GM18868 (cell line): ENCODE measurements at regions not wholly inside any gene's neighbourhood (a gene's known extent, or its start where the extent isn't known, plus 50 kb on each side); places are given as distances from the start of the nearest gene placed in this dataset.
"Not testable (repeated sequence)": the region's sequence is repeated elsewhere in the genome, so short reads cannot be mapped to it uniquely, and the experiment has no call there.

Source experiments
- ATAC-seq: cut with Tn5 transposase; IDR thresholded peaks from one replicate; pipeline ENCODE4 v1.9.1; 2021; ENCODE audit warnings: mild to moderate bottlenecking, moderate library complexity; ENCODE audit not compliant: unreplicated experiment

DNA sequence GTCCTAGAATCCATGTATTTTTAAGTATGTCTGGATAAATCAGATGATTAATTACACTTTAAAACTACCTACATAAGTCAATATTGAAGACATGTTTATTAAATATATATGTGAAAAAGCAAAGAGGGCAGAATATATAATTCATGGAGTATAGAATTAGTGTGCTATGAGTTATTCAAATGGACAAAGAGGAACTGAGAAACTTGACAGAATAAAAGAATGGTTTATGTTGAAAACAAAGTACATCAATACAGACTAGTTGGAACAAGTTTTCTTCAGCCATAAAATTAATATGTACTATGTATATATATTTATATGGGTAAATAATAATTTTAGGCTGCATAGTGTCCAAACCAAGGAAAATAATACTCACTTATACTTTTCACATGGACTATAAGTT is 173.5 kb downstream of the NPFFR2 start:
- peak; percentile 56 for ATAC-seq

DNA sequence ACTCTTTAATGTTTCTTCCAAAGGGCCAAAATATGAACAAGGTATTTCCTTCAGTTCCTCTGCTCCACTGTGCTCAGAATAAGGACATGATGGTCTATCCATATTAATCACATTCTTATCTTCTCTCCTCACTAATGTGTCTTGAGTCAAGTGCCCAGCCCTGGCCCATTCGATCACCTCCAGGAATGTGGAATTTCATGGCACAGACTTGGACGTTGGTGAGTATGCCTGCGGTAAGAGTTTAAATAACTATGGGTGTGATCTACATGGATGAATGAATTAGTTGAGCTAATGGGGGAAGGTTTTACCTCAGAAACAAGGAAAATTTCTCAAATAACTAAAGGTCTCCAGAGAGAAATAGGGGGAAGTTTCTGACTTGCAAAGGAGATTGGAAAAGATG is 174.0 kb downstream of the NPFFR2 start:
- ATAC-seq: no peak

- ATAC-seq: no peak
Measured at GRCh38 chr4:72207196-72207595, 175.4 kb downstream of the NPFFR2 start.

- no peak for ATAC-seq
Measured at GRCh38 chr4:72208421-72209075, 176.7 kb downstream of the NPFFR2 start.

- ATAC-seq: peak; percentile 64
Measured at GRCh38 chr4:72209600-72209999, 177.8 kb downstream of the NPFFR2 start.

DNA sequence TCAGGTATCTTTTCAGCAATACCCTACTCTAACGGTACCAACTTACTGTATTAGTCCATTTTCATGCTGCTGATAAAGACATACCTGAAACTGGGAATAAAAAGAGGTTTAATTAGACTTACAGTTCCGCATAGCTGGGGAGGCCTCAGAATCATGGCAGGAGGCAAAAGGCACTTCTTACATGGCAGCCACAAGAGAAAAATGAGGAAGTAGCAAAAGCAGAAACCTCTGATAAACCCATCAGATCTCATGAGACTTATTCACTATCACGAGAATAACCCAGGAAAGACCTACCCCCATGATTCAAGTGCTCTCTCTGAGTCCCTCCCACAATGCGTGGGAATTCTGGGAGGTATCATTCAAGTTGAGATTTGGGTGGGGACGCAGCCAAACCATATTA is 182.0 kb downstream of the NPFFR2 start:
- not testable (repeated sequence) for ATAC-seq

GRCh38 chr4:72215198-72215597 is 183.4 kb downstream of the NPFFR2 start:
- ATAC-seq: no peak

GRCh38 chr4:72216539-72217277 is 184.9 kb downstream of the NPFFR2 start:
- no peak for ATAC-seq

DNA sequence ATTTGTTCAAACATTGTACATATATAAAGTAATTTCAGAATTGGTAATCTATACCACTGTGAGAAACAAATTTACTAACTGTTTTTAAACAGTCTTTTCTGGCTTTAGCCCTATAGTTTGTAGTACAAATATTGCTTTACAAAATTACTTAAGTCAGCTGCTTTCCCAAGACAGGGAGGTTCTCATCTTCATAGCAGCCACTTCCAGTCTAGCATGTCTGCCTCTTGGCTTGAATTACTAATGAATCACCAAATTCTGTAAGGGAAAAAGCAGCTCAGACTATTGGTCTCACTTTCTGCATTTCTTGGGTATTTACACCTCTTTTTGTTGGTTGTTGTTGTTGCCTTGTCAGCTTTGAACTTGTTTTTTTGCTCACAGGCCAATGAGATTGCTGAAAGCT is 187.2 kb downstream of the NPFFR2 start:
- ATAC-seq: no peak
